Stromal cell of bone marrow (primary cell): ENCODE measurements at regions not wholly inside any gene's neighbourhood (a gene's known extent, or its start where the extent isn't known, plus 50 kb on each side); places are given as distances from the start of the nearest gene placed in this dataset.

ENCODE experiments used
- DNase-seq: peaks from one replicate; pipeline ENCODE4 v3.0.0-alpha.2; 2012; ENCODE audit warnings: low read depth

- no peak for DNase-seq
Observed at GRCh38 chr3:72322264-72322976, 525.8 kb downstream of the SHQ1 start.

GRCh38 chr3:72320955-72321303 lies 527.3 kb downstream of the SHQ1 start:
- no peak for DNase-seq

GRCh38 chr3:72320095-72320954 lies 527.9 kb downstream of the SHQ1 start:
- no peak for DNase-seq

GRCh38 chr3:72319194-72320094 lies 528.8 kb downstream of the SHQ1 start:
- DNase-seq: no peak

- no peak for DNase-seq
Observed at GRCh38 chr3:72318504-72319193, 529.6 kb downstream of the SHQ1 start.

- no peak for DNase-seq
Observed at GRCh38 chr3:72317491-72317890, 530.8 kb downstream of the SHQ1 start.

- DNase-seq: no peak
Observed at GRCh38 chr3:72316501-72317279, 531.6 kb downstream of the SHQ1 start.

GRCh38 chr3:72313308-72313707 lies 528.4 kb upstream of the PROK2 start:
- DNase-seq: no peak

- DNase-seq: no peak
Observed at GRCh38 chr3:72312339-72312738, 527.4 kb upstream of the PROK2 start.

- DNase-seq: no peak
Observed at GRCh38 chr3:72311425-72311824, 526.5 kb upstream of the PROK2 start.

GRCh38 chr3:72310419-72311380 lies 525.8 kb upstream of the PROK2 start:
- peak; percentile 42 for DNase-seq

- DNase-seq: no peak
Observed at GRCh38 chr3:72309661-72310418, 524.9 kb upstream of the PROK2 start.

- DNase-seq: no peak
Observed at GRCh38 chr3:72308641-72309040, 523.7 kb upstream of the PROK2 start.

- no peak for DNase-seq
Observed at GRCh38 chr3:72307438-72308115, 522.6 kb upstream of the PROK2 start.

- DNase-seq: no peak
Observed at GRCh38 chr3:72306800-72307341, 521.9 kb upstream of the PROK2 start.

- DNase-seq: no peak
Observed at GRCh38 chr3:72303926-72304325, 519.0 kb upstream of the PROK2 start.

GRCh38 chr3:72301779-72302178 lies 516.8 kb upstream of the PROK2 start:
- DNase-seq: no peak

- no peak for DNase-seq
Observed at GRCh38 chr3:72300621-72301020, 515.7 kb upstream of the PROK2 start.
